Testis (tissue), 2 donors: ENCODE measurements at regions not wholly inside any gene's neighbourhood (a gene's known extent, or its start where the extent isn't known, plus 50 kb on each side); places are given as distances from the start of the nearest gene placed in this dataset.

Source experiments
- CTCF ChIP-seq, 3 experiments: fragments of 450-650 bp in 2 of 3; fragments of 200-600 bp in 1 of 3; sonication (generic) in 1 of 3; IDR thresholded peaks; one replicate each; pipeline ENCODE4 v1.5.1; 2016 to 2019; ENCODE audit warnings: antibody characterized with exemption in 3 of 3, mild to moderate bottlenecking in 2 of 3, moderate library complexity in 1 of 3
- POLR2A ChIP-seq: fragments of 450-650 bp; IDR thresholded peaks from one replicate; pipeline ENCODE4 v1.6.1; 2017; ENCODE audit warnings: antibody characterized with exemption, mild to moderate bottlenecking, moderate library complexity

- TF ChIP-seq POLR2A = no peak
- no peak for TF ChIP-seq CTCF (IDR thresholded peaks at IDR 0.05)
These were observed 989.7 kb upstream of the CRIM1 start for GRCh38 chr2:35365859-35366258.
